Left lung (tissue), 4 donors: ENCODE measurements at regions not wholly inside any gene's neighbourhood (a gene's known extent, or its start where the extent isn't known, plus 50 kb on each side); places are given as distances from the start of the nearest gene placed in this dataset.

Source experiments
- ATAC-seq: fragments of 200-7000 bp; cut with Tn5 transposase; one replicate; pipeline ENCODE4 v1.9.1; 2020; ENCODE audit warnings: moderate library complexity
- DNase-seq, 4 donors: peaks; one replicate each; pipeline ENCODE4 v3.0.0-alpha.2; 2013 to 2020
- H3K27ac ChIP-seq, 2 donors: fragments of 200-600 bp; sonication (generic) in 1 of 2; one replicate each; pipeline versions ENCODE4 v1.5.0 to v1.8.0; 2020 to 2021
- H3K27me3 ChIP-seq, 2 donors: fragments of 200-600 bp; sonication (generic) in 1 of 2; one replicate each; pipeline versions ENCODE4 v1.5.0 to v1.8.0; 2020 to 2021
- H3K36me3 ChIP-seq, 2 donors: fragments of 200-600 bp; sonication (generic) in 1 of 2; one replicate each; pipeline versions ENCODE4 v1.5.0 to v1.8.0; 2020 to 2021
- H3K4me1 ChIP-seq, 2 donors: fragments of 200-600 bp; one replicate each; pipeline ENCODE4 v1.8.0; 2021
- H3K4me3 ChIP-seq, 2 donors: fragments of 200-600 bp; sonication (generic) in 1 of 2; one replicate each; pipeline versions ENCODE4 v1.5.0 to v1.8.0; 2020 to 2021; ENCODE audit warnings: mild to moderate bottlenecking in 1 of 2
- H3K9me3 ChIP-seq, 2 donors: fragments of 200-600 bp; sonication (generic) in 1 of 2; one replicate each; pipeline versions ENCODE4 v1.5.0 to v1.8.0; 2020 to 2021
- CTCF ChIP-seq, 2 donors: fragments of 200-600 bp; sonication (generic) in 1 of 2; IDR thresholded peaks; one replicate each; pipeline versions ENCODE4 v1.5.0 to v1.8.0; 2021; ENCODE audit warnings: antibody characterized with exemption in 2 of 2
- intact Hi-C, 2 donors: fragments of 100-400 bp; cut with DNase I; formaldehyde crosslinking; loops; one replicate each; pipeline versions ENCODE4 v1.11.2 to v1.14.2; 2022
- donor health status: DM: no; HTN: yes; CAD: no.
- donor health status: DM: no; HTN: no; CAD: no.

DNA sequence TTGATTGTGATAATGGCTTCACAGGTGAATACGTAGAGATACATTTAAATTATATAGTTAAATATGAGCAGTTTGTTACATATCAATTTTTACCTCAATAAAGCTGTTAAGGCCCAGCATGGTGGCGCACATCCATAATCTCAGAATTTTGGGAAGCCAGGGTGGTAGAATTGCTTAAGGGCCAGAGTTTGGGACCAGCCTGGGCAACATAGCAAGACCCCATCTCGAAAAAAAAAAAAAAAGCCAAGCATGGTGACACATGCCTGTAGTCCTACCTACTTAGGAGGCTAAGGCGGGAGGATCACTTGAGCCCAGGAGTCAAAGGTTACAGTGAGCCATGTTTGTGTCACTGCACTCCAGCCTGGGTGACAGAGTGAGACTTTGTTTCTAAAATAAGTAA is 138.7 kb upstream of the TMEM161B start:
- DNase-seq (no peak), ATAC-seq (no peak)
- intact Hi-C loops, result no loop called here
- Histone ChIP-seq H3K36me3 (no peaks in the 10 kb centered on the region), H3K4me1 (no peaks in the 10 kb centered on the region), H3K9me3 (no peaks in the 10 kb centered on the region), H3K27ac (no peak overlapping the region), H3K27me3 (no peaks in the 10 kb centered on the region), H3K4me3 (no peak overlapping the region)
- no peak for TF ChIP-seq CTCF (IDR thresholded peaks at IDR 0.05)

DNA sequence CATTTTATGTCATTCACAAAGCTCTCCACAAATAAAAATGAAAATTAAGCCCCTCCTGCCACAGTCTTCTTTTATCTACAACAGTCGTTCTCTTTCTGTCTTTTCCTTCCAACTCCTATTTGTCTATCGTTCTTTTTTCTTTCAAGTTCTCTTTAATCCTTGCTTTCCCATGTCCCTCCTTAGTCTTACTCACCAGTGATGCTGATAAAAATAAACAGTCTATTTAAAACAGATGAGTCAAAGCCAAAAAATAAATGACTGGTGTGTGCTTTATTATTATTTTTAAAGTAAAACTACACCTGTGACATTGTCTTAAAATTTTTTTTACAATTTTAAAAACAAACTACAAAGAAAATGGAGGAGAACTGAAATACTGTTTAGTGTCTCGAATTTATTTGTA is 137.1 kb upstream of the TMEM161B start:
- no peak for TF ChIP-seq CTCF (IDR thresholded peaks at IDR 0.05)
- Histone ChIP-seq H3K9me3 (no peaks in the 10 kb centered on the region), H3K27ac (no peak overlapping the region), H3K36me3 (no peaks in the 10 kb centered on the region), H3K27me3 (no peaks in the 10 kb centered on the region), H3K4me1 (no peaks in the 10 kb centered on the region), H3K4me3 (no peak overlapping the region)
- no peak for DNase-seq
- intact Hi-C loops, result no loop called here
- ATAC-seq, result no peak

GRCh38 chr5:88404405-88404804 is 135.8 kb upstream of the TMEM161B start:
- Histone ChIP-seq H3K4me1 (no peaks in the 10 kb centered on the region), H3K27me3 (no peaks in the 10 kb centered on the region), H3K4me3 (no peak overlapping the region), H3K27ac (no peak overlapping the region), H3K36me3 (no peaks in the 10 kb centered on the region), H3K9me3 (no peaks in the 10 kb centered on the region)
- intact Hi-C loops, result no loop called here
- TF ChIP-seq CTCF (IDR thresholded peaks at IDR 0.05), result no peak
- DNase-seq, result no peak
- no peak for ATAC-seq

DNA sequence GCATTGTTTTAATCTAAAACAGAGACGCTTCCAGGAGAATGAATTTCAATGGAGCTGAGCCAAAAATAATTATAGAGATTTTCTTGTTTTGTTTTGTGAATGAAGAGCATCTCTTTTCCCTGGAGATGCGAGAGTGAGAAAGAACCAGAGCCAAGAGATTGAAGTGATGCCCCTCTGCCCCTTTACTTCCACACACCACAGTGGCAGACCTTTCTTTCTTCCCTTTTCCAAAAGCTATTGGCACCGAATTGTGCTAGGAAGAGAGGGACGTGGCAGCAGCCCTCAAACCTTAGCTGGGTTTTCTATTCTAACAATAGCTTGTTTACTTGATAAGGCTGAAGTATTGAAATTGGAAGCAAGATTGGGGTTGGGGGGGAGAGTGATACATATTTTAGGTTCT is 133.0 kb upstream of the TMEM161B start:
- Histone ChIP-seq H3K36me3 (no peaks in the 10 kb centered on the region), H3K27ac (no peak overlapping the region), H3K9me3 (no peaks in the 10 kb centered on the region), H3K4me3 (no peak overlapping the region), H3K4me1 (no peaks in the 10 kb centered on the region), H3K27me3 (no peaks in the 10 kb centered on the region)
- ATAC-seq (no peak), DNase-seq (no peak)
- no peak for TF ChIP-seq CTCF (IDR thresholded peaks at IDR 0.05)
- intact Hi-C loops, result no loop called here

- TF ChIP-seq CTCF (IDR thresholded peaks at IDR 0.05), result no peak
- intact Hi-C loops, result no loop called here
- ATAC-seq (no peak), DNase-seq (no peak)
- Histone ChIP-seq H3K36me3 (no peaks in the 10 kb centered on the region), H3K4me3 (no peak overlapping the region), H3K27ac (no peak overlapping the region), H3K27me3 (no peaks in the 10 kb centered on the region), H3K9me3 (no peaks in the 10 kb centered on the region), H3K4me1 (no peaks in the 10 kb centered on the region)
Observed at GRCh38 chr5:88401228-88401627, 132.6 kb upstream of the TMEM161B start.
